Endothelial cell of umbilical vein (primary cell): ENCODE measurements at regions not wholly inside any gene's neighbourhood (a gene's known extent, or its start where the extent isn't known, plus 50 kb on each side); places are given as distances from the start of the nearest gene placed in this dataset.

Experiments
- BruUV-seq: library from RNA; stranded (reverse); fragments of 400-500 nt; replicated peaks from 2 replicates; lab custom pipeline; 2021; lab: Mats Ljungman, UMichigan
- CTCF ChIA-PET: fragments of 300-600, 350-600 bp; sonication (Branson Sonifier 250); formaldehyde crosslinking; loops from one replicate; lab custom pipeline; 2021; ENCODE audit warnings: antibody characterized with exemption, inconsistent platforms; lab: Charles Lee
- POLR2A ChIA-PET: fragments of 300-600, 350-600 bp; sonication (Branson Sonifier 250); formaldehyde crosslinking; loops from one replicate; lab custom pipeline; 2021; ENCODE audit warnings: antibody characterized with exemption, inconsistent platforms; lab: Charles Lee
- DNase-seq: peaks from one replicate; pipeline ENCODE4 v3.0.0-alpha.2; 2011; ENCODE audit warnings: low read depth, low spot score
- FAIRE-seq: peaks from 2 replicates; lab custom pipeline; 2011; peaks lifted over from hg19 to GRCh38; lab: Jason Lieb, UNC
- H2AFZ ChIP-seq: 2 replicates; pipeline ENCODE4 v1.6.0; 2012; ENCODE audit warnings: low read depth, low read length, control low read depth, inconsistent platforms
- H3K27ac ChIP-seq: 2 replicates; pipeline ENCODE4 v1.5.1; 2011; ENCODE audit warnings: low read depth, mild to moderate bottlenecking, control low read depth, low read length, moderate library complexity; ENCODE audit not compliant: insufficient read depth
- H3K27me3 ChIP-seq, 2 experiments: 2 replicates each; pipeline versions ENCODE4 v1.6.0 to v1.6.1; 2011; ENCODE audit warnings: low read length in 2 of 2, mixed read lengths in 1 of 2; ENCODE audit not compliant: control insufficient read depth in 2 of 2, insufficient read depth in 2 of 2
- H3K36me3 ChIP-seq, 2 experiments: 2 replicates in 1 of 2; 3 replicates in 1 of 2; pipeline ENCODE4 v1.5.1; 2011; ENCODE audit warnings: low read length in 2 of 2, mild to moderate bottlenecking in 1 of 2, moderate library complexity in 1 of 2; ENCODE audit not compliant: control insufficient read depth in 2 of 2, insufficient read depth in 2 of 2; ENCODE audit errors: extremely low read depth in 1 of 2
- H3K4me1 ChIP-seq: 3 replicates; pipeline ENCODE4 v1.5.1; 2011; ENCODE audit warnings: mild to moderate bottlenecking, low read length; ENCODE audit not compliant: control insufficient read depth, insufficient read depth; ENCODE audit errors: extremely low read depth
- H3K4me2 ChIP-seq: 2 replicates; pipeline ENCODE4 v1.6.1; 2011; ENCODE audit warnings: low read length, control low read depth, mixed read lengths; ENCODE audit not compliant: insufficient read depth
- H3K4me3 ChIP-seq, 3 experiments: fragments of 200-600 bp in 1 of 3; sonication (generic), shearing (Covaris generic) in 1 of 3; replicated peaks in 1 of 3; 2 replicates each; pipeline ENCODE4 v1.5.1; 2011 to 2016; ENCODE audit warnings: control low read depth in 3 of 3, low read length in 3 of 3, mild to moderate bottlenecking in 2 of 3, inconsistent platforms in 1 of 3, low read depth in 1 of 3, moderate library complexity in 1 of 3; ENCODE audit not compliant: insufficient read depth in 1 of 3
- H3K79me2 ChIP-seq: 2 replicates; pipeline ENCODE4 v1.6.0; 2012; ENCODE audit warnings: low read length, inconsistent platforms; ENCODE audit not compliant: control insufficient read depth, insufficient read depth
- H3K9ac ChIP-seq: replicated peaks from 2 replicates; pipeline ENCODE3; 2011; ENCODE audit warnings: low read length, control low read depth; ENCODE audit not compliant: insufficient read depth; ENCODE audit errors: extremely low read depth
- H3K9me1 ChIP-seq: replicated peaks from 3 replicates; pipeline ENCODE4 v1.6.0; 2011; ENCODE audit warnings: mild to moderate bottlenecking, low read length; ENCODE audit not compliant: control insufficient read depth, insufficient read depth; ENCODE audit errors: extremely low read depth
- H3K9me3 ChIP-seq: replicated peaks from 2 replicates; pipeline ENCODE4 v1.5.1; 2012; ENCODE audit warnings: low read length, inconsistent platforms; ENCODE audit not compliant: control insufficient read depth, insufficient read depth
- H4K20me1 ChIP-seq: replicated peaks from 2 replicates; pipeline ENCODE3; 2011; ENCODE audit warnings: mild to moderate bottlenecking, low read length; ENCODE audit not compliant: control insufficient read depth, insufficient read depth; ENCODE audit errors: extremely low read depth
- EZH2 ChIP-seq: IDR thresholded peaks from 2 replicates; pipeline ENCODE4 v1.6.1; 2012; ENCODE audit warnings: borderline replicate concordance, low read depth, mild to moderate bottlenecking, moderate library complexity, low read length, inconsistent platforms; ENCODE audit not compliant: severe bottlenecking
- FOS ChIP-seq: IDR thresholded peaks from 2 replicates; pipeline ENCODE4 v1.6.1; 2011; ENCODE audit warnings: mild to moderate bottlenecking, low read length, moderate library complexity, borderline replicate concordance; ENCODE audit not compliant: insufficient read depth
- GATA2 ChIP-seq: IDR thresholded peaks from 2 replicates; pipeline ENCODE4 v1.7.0; 2011; ENCODE audit warnings: low read depth, mild to moderate bottlenecking, moderate library complexity, mixed read lengths, low read length; ENCODE audit not compliant: insufficient read length, insufficient read depth
- JUN ChIP-seq: IDR thresholded peaks from 2 replicates; pipeline ENCODE4 v1.6.1; 2011; ENCODE audit warnings: borderline replicate concordance, low read depth; ENCODE audit not compliant: insufficient read length, insufficient read depth
- MAX ChIP-seq: IDR thresholded peaks from 2 replicates; pipeline ENCODE4 v1.6.1; 2011; ENCODE audit not compliant: insufficient read depth, insufficient read length
- MYC ChIP-seq: IDR thresholded peaks from one replicate; pipeline ENCODE4 v1.6.1; 2011; ENCODE audit warnings: mild to moderate bottlenecking, low read depth, low read length
- POLR2A ChIP-seq: IDR thresholded peaks from 2 replicates; pipeline ENCODE4 v1.6.1; 2012; ENCODE audit warnings: low read depth, mild to moderate bottlenecking, control low read depth, low read length
- POLR2AphosphoS5 ChIP-seq: IDR thresholded peaks from 2 replicates; pipeline ENCODE4 v1.6.1; 2012; ENCODE audit warnings: low read depth, mild to moderate bottlenecking, control low read depth, low read length, moderate library complexity; ENCODE audit not compliant: insufficient read depth
- dilution Hi-C: fragments of 300-500 bp; cut with MboI; formaldehyde crosslinking; loops from one replicate; pipeline ENCODE4 v1.15.0; 2019; ENCODE audit warnings: low sequenced_read_pairs; ENCODE audit not compliant: extremely low pct_ligation_motif_present
- intact Hi-C: fragments of 100-400 bp; cut with micrococcal nuclease; formaldehyde crosslinking; loops from one replicate; pipeline ENCODE4 v1.10.0; 2022
- TF ChIP-seq, protein P1 (sequence below), 2 donors: IDR thresholded peaks; 1 replicate in 1 of 2; 2 replicates in 1 of 2; pipeline ENCODE4 v1.5.1; 2011; ENCODE audit warnings: low read length in 2 of 2, mild to moderate bottlenecking in 2 of 2, moderate library complexity in 2 of 2, control low read depth in 1 of 2, inconsistent platforms in 1 of 2, low read depth in 1 of 2; ENCODE audit not compliant: insufficient read depth in 1 of 2; ENCODE audit errors: extremely low read depth in 1 of 2

DNA sequence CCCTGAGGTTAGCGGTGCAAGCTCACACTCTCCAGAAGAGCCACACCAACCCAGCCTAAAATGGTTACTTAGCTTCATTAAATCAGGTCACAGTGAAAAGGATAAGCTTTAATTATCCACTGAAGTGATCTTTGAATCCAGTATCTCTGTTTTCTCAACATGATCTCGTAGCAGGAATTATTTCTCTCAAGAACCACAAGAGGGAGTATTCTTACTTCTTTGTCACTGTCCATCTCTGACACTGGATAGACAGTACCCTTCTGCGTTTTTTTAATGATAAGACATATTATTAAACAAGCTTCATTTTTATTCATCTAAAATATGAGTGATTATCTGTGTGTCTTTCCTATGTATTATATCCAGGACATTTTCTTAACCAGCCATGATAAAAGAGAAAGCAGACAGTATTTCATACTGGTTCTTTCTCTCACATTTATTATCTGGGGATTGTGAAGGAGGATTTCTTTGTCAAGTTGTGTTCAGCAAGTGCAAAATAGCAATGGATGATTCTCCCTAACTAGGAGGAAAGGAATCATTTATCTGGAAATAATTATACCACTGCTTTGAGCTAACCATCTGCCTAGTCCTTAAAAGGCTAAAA is 105.4 kb upstream of the CCDC54 start:
- Histone ChIP-seq H3K36me3 (no peaks in the 10 kb centered on the region), H4K20me1 (no peaks in the 10 kb centered on the region), H3K27ac (no peak overlapping the region), H3K9ac (no peak overlapping the region), H3K9me1 (no peaks in the 10 kb centered on the region), H3K4me3 (no peak overlapping the region), H3K9me3 (no peaks in the 10 kb centered on the region), H3K4me1 (no peaks in the 10 kb centered on the region), H2AFZ (no peak overlapping the region), H3K79me2 (no peaks in the 10 kb centered on the region), H3K4me2 (no peak overlapping the region), H3K27me3 (peaks cover 4 to 23% of the 10 kb centered on the region in 2 experiments)
- TF ChIP-seq MAX = no peak
- TF ChIP-seq, protein P1, sequence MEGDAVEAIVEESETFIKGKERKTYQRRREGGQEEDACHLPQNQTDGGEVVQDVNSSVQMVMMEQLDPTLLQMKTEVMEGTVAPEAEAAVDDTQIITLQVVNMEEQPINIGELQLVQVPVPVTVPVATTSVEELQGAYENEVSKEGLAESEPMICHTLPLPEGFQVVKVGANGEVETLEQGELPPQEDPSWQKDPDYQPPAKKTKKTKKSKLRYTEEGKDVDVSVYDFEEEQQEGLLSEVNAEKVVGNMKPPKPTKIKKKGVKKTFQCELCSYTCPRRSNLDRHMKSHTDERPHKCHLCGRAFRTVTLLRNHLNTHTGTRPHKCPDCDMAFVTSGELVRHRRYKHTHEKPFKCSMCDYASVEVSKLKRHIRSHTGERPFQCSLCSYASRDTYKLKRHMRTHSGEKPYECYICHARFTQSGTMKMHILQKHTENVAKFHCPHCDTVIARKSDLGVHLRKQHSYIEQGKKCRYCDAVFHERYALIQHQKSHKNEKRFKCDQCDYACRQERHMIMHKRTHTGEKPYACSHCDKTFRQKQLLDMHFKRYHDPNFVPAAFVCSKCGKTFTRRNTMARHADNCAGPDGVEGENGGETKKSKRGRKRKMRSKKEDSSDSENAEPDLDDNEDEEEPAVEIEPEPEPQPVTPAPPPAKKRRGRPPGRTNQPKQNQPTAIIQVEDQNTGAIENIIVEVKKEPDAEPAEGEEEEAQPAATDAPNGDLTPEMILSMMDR (IDR thresholded peaks at IDR 0.05; ENCODE audit: extremely low read depth in 1 of 2, insufficient read depth in 1 of 2, low read depth in 1 of 2, low read length in 2 of 2) = peak; percentile 30 to 33
- CTCF ChIA-PET = interaction anchor here (0.6 to 5.4 kb wide), 36 partner anchors 9 to 1206 kb away, joined by 3 to 96 read pairs (median 4); no protein-coding TSS in a partner anchor
- POLR2A ChIA-PET = interaction anchor here (0.9 kb wide), 1 partner anchor 143 kb away, joined by 3 read pairs; no protein-coding TSS in a partner anchor
- dilution Hi-C loops = no loop called here
- BruUV-seq = no TSS peak
- DNase-seq = peak; percentile 36
- intact Hi-C loops = loop anchor here (1.0 to 5.0 kb wide), 3 partner anchors 149 to 250 kb away; partner anchors contain the start of gene BBX
- no peak for FAIRE-seq

- FAIRE-seq (no peak), DNase-seq (no peak)
- intact Hi-C loops (loop anchor here (5.0 kb wide), 1 partner anchor 250 kb away; the partner anchor contains the start of gene BBX), dilution Hi-C loops (no loop called here)
- H3K27me3 ChIP-seq = peaks cover 4 to 21% of the 10 kb centered on the region in 2 experiments
- H3K36me3 ChIP-seq = no peaks in the 10 kb centered on the region
- no peak overlapping the region for H3K9ac ChIP-seq
- TF ChIP-seq POLR2AphosphoS5 (no peak), MAX (no peak), EZH2 (no peak), POLR2A (no peak), JUN (no peak), GATA2 (no peak), MYC (no peak), FOS (no peak)
- TF ChIP-seq, protein P1 (IDR thresholded peaks at IDR 0.05; ENCODE audit: extremely low read depth in 1 of 2, insufficient read depth in 1 of 2, low read depth in 1 of 2, low read length in 2 of 2) = no peak
- no peak overlapping the region for H2AFZ ChIP-seq
- no peak overlapping the region for H3K4me3 ChIP-seq
- H3K9me1 ChIP-seq = no peaks in the 10 kb centered on the region
- no peaks in the 10 kb centered on the region for H3K9me3 ChIP-seq
- H3K27ac ChIP-seq = no peak overlapping the region
- ChIA-PET CTCF (interaction anchor here (0.6 to 5.4 kb wide), 29 partner anchors 8 to 655 kb away, joined by 3 to 96 read pairs (median 5); no protein-coding TSS in a partner anchor), POLR2A (no interaction called here)
- BruUV-seq = no TSS peak
- H3K79me2 ChIP-seq = no peaks in the 10 kb centered on the region
- no peaks in the 10 kb centered on the region for H3K4me1 ChIP-seq
- H3K4me2 ChIP-seq = no peak overlapping the region
- no peaks in the 10 kb centered on the region for H4K20me1 ChIP-seq
Observed at GRCh38 chr3:107272471-107272870, 104.8 kb upstream of the CCDC54 start.
